Left lung (tissue), 4 donors: ENCODE measurements at regions not wholly inside any gene's neighbourhood (a gene's known extent, or its start where the extent isn't known, plus 50 kb on each side); places are given as distances from the start of the nearest gene placed in this dataset.

Experiments used
- ATAC-seq: fragments of 200-7000 bp; cut with Tn5 transposase; one replicate; pipeline ENCODE4 v1.9.1; 2020; ENCODE audit warnings: moderate library complexity
- DNase-seq, 4 donors: peaks; one replicate each; pipeline ENCODE4 v3.0.0-alpha.2; 2013 to 2020
- H3K27ac ChIP-seq, 2 donors: fragments of 200-600 bp; sonication (generic) in 1 of 2; one replicate each; pipeline versions ENCODE4 v1.5.0 to v1.8.0; 2020 to 2021
- H3K27me3 ChIP-seq, 2 donors: fragments of 200-600 bp; sonication (generic) in 1 of 2; one replicate each; pipeline versions ENCODE4 v1.5.0 to v1.8.0; 2020 to 2021
- H3K36me3 ChIP-seq, 2 donors: fragments of 200-600 bp; sonication (generic) in 1 of 2; one replicate each; pipeline versions ENCODE4 v1.5.0 to v1.8.0; 2020 to 2021
- H3K4me1 ChIP-seq, 2 donors: fragments of 200-600 bp; one replicate each; pipeline ENCODE4 v1.8.0; 2021
- H3K4me3 ChIP-seq, 2 donors: fragments of 200-600 bp; sonication (generic) in 1 of 2; one replicate each; pipeline versions ENCODE4 v1.5.0 to v1.8.0; 2020 to 2021; ENCODE audit warnings: mild to moderate bottlenecking in 1 of 2
- H3K9me3 ChIP-seq, 2 donors: fragments of 200-600 bp; sonication (generic) in 1 of 2; one replicate each; pipeline versions ENCODE4 v1.5.0 to v1.8.0; 2020 to 2021
- intact Hi-C, 2 donors: fragments of 100-400 bp; cut with DNase I; formaldehyde crosslinking; loops; one replicate each; pipeline versions ENCODE4 v1.11.2 to v1.14.2; 2022
- TF ChIP-seq, protein P1 (sequence below), 2 donors: fragments of 200-600 bp; sonication (generic) in 1 of 2; IDR thresholded peaks; one replicate each; pipeline versions ENCODE4 v1.5.0 to v1.8.0; 2021; ENCODE audit warnings: antibody characterized with exemption in 2 of 2
- donor health status: DM: no; HTN: yes; CAD: no.
- donor health status: DM: no; HTN: no; CAD: no.

- DNase-seq: no peak
- H3K27me3 ChIP-seq: peaks cover 0 to 20% of the 10 kb centered on the region in 2 donors
- no peak for ATAC-seq
- intact Hi-C loops: no loop called here
- TF ChIP-seq, protein P1, sequence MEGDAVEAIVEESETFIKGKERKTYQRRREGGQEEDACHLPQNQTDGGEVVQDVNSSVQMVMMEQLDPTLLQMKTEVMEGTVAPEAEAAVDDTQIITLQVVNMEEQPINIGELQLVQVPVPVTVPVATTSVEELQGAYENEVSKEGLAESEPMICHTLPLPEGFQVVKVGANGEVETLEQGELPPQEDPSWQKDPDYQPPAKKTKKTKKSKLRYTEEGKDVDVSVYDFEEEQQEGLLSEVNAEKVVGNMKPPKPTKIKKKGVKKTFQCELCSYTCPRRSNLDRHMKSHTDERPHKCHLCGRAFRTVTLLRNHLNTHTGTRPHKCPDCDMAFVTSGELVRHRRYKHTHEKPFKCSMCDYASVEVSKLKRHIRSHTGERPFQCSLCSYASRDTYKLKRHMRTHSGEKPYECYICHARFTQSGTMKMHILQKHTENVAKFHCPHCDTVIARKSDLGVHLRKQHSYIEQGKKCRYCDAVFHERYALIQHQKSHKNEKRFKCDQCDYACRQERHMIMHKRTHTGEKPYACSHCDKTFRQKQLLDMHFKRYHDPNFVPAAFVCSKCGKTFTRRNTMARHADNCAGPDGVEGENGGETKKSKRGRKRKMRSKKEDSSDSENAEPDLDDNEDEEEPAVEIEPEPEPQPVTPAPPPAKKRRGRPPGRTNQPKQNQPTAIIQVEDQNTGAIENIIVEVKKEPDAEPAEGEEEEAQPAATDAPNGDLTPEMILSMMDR (IDR thresholded peaks at IDR 0.05): no peak
- no peak overlapping the region for H3K27ac ChIP-seq
- no peaks in the 10 kb centered on the region for H3K4me1 ChIP-seq
- no peaks in the 10 kb centered on the region for H3K9me3 ChIP-seq
- no peaks in the 10 kb centered on the region for H3K36me3 ChIP-seq
- H3K4me3 ChIP-seq: no peak overlapping the region
Measured at GRCh38 chr10:128476368-128476725, 350.1 kb upstream of the MKI67 start.

GRCh38 chr10:128476845-128477244 is 350.6 kb upstream of the MKI67 start:
- Histone ChIP-seq H3K9me3 (no peaks in the 10 kb centered on the region), H3K27ac (no peak overlapping the region), H3K27me3 (peaks cover 0 to 22% of the 10 kb centered on the region in 2 donors), H3K4me3 (no peak overlapping the region), H3K36me3 (no peaks in the 10 kb centered on the region), H3K4me1 (no peaks in the 10 kb centered on the region)
- DNase-seq (no peak), ATAC-seq (no peak)
- intact Hi-C loops: no loop called here
- TF ChIP-seq, protein P1 (IDR thresholded peaks at IDR 0.05): no peak

DNA sequence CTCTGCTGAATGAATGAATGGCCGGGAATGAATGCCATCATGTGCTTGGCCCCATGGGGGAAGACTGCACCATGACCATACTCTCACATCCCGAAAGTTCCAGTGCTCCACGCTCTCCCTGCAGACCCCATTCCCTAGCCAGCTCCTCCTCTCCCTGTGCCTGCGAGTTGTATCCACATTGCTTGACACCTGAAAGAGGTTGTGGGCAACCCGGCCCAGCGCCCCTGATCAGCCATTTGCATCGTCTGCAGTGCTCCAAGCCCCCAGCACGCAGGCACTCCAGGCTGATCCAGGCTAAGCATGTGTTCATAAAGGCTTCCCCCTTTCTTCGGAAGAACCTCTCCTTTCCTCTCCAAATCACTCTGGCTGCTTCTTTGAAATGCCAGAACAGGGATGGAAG is 354.4 kb upstream of the MKI67 start:
- TF ChIP-seq, protein P1 (IDR thresholded peaks at IDR 0.05): no peak
- intact Hi-C loops: no loop called here

GRCh38 chr10:128481152-128481840 is 355.1 kb upstream of the MKI67 start:
- H3K9me3 ChIP-seq: no peaks in the 10 kb centered on the region
- intact Hi-C loops: no loop called here
- H3K4me3 ChIP-seq: no peak overlapping the region
- DNase-seq (no peak), ATAC-seq (no peak)
- H3K27me3 ChIP-seq: peaks cover 0 to 14% of the 10 kb centered on the region in 2 donors
- no peaks in the 10 kb centered on the region for H3K4me1 ChIP-seq
- no peaks in the 10 kb centered on the region for H3K36me3 ChIP-seq
- TF ChIP-seq, protein P1 (IDR thresholded peaks at IDR 0.05): no peak
- no peak overlapping the region for H3K27ac ChIP-seq

More for the DNA sequence above, 354.4 kb upstream of the MKI67 start:
- Histone ChIP-seq H3K27me3 (peaks cover 0 to 14% of the 10 kb centered on the region in 2 donors), H3K4me3 (no peak overlapping the region), H3K4me1 (no peaks in the 10 kb centered on the region), H3K9me3 (no peaks in the 10 kb centered on the region), H3K36me3 (no peaks in the 10 kb centered on the region), H3K27ac (no peak overlapping the region)
- DNase-seq (no peak), ATAC-seq (no peak)

DNA sequence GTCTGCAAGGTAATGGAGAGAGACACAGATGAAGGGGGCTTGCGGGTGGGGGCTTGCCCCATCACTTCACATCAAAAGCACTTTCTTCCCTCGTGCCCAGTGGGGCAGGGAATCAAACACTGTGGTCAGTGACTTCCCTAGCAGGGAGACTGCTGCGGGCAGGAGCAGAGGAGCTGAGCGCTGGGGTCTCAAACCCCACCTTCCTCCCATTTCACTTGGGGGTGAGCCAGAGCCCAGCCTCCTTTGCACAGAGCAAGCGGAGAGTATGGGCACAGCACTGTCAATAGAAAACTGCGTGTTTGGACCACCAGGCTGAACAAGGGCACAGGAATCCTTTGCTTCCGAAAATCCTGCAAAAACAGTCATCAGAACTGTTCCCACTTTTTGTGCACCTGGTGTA is 355.8 kb upstream of the MKI67 start:
- TF ChIP-seq, protein P1 (IDR thresholded peaks at IDR 0.05): no peak
- Histone ChIP-seq H3K9me3 (no peaks in the 10 kb centered on the region), H3K27me3 (peaks cover 0 to 14% of the 10 kb centered on the region in 2 donors), H3K36me3 (no peaks in the 10 kb centered on the region), H3K4me1 (no peaks in the 10 kb centered on the region), H3K4me3 (no peak overlapping the region), H3K27ac (no peak overlapping the region)
- ATAC-seq (no peak), DNase-seq (no peak)
- intact Hi-C loops: no loop called here
